ENCODE measurements at regions not wholly inside any gene's neighbourhood (a gene's known extent, or its start where the extent isn't known, plus 50 kb on each side); places are given as distances from the start of the nearest gene placed in this dataset.

DNA sequence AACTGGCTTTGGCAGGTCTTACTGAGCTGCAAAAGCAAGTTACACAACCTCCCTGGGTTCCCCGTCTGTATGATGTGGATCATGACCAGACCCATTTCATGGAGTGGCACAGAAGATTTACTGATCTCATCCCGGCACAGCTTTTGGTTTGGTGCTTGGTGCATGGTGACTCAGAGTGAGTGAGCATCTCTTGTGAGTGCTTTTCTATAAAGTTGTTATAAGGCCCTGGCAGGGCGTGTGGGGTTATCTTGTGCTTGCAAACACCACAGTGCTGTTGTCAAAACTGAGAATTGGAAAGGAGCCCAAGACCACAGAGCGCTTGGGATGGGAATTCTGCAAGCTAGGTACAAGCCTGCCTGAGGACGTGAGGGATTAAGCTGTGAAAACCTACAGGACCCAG, 425.2 kb downstream of the GADD45G start:
- TF ChIP-seq, protein P1, sequence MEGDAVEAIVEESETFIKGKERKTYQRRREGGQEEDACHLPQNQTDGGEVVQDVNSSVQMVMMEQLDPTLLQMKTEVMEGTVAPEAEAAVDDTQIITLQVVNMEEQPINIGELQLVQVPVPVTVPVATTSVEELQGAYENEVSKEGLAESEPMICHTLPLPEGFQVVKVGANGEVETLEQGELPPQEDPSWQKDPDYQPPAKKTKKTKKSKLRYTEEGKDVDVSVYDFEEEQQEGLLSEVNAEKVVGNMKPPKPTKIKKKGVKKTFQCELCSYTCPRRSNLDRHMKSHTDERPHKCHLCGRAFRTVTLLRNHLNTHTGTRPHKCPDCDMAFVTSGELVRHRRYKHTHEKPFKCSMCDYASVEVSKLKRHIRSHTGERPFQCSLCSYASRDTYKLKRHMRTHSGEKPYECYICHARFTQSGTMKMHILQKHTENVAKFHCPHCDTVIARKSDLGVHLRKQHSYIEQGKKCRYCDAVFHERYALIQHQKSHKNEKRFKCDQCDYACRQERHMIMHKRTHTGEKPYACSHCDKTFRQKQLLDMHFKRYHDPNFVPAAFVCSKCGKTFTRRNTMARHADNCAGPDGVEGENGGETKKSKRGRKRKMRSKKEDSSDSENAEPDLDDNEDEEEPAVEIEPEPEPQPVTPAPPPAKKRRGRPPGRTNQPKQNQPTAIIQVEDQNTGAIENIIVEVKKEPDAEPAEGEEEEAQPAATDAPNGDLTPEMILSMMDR (IDR thresholded peaks at IDR 0.05) = no peak
- TF ChIP-seq, protein P2, sequence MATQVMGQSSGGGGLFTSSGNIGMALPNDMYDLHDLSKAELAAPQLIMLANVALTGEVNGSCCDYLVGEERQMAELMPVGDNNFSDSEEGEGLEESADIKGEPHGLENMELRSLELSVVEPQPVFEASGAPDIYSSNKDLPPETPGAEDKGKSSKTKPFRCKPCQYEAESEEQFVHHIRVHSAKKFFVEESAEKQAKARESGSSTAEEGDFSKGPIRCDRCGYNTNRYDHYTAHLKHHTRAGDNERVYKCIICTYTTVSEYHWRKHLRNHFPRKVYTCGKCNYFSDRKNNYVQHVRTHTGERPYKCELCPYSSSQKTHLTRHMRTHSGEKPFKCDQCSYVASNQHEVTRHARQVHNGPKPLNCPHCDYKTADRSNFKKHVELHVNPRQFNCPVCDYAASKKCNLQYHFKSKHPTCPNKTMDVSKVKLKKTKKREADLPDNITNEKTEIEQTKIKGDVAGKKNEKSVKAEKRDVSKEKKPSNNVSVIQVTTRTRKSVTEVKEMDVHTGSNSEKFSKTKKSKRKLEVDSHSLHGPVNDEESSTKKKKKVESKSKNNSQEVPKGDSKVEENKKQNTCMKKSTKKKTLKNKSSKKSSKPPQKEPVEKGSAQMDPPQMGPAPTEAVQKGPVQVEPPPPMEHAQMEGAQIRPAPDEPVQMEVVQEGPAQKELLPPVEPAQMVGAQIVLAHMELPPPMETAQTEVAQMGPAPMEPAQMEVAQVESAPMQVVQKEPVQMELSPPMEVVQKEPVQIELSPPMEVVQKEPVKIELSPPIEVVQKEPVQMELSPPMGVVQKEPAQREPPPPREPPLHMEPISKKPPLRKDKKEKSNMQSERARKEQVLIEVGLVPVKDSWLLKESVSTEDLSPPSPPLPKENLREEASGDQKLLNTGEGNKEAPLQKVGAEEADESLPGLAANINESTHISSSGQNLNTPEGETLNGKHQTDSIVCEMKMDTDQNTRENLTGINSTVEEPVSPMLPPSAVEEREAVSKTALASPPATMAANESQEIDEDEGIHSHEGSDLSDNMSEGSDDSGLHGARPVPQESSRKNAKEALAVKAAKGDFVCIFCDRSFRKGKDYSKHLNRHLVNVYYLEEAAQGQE (IDR thresholded peaks at IDR 0.05; ENCODE audit: low read depth, low read length) = no peak
- TF ChIP-seq MEF2A (IDR thresholded peaks at IDR 0.05; ENCODE audit: borderline replicate concordance, low read depth) (no peak), POLR2AphosphoS5 (IDR thresholded peaks at IDR 0.05; ENCODE audit: low read depth, low read length) (no peak), GABPA (IDR thresholded peaks at IDR 0.05; ENCODE audit: low read depth) (no peak), NFIC (IDR thresholded peaks at IDR 0.05; ENCODE audit: borderline replicate concordance) (no peak), JUND (IDR thresholded peaks at IDR 0.05) (no peak), RXRA (IDR thresholded peaks at IDR 0.05; ENCODE audit: borderline replicate concordance, low read depth) (no peak), SIN3A (IDR thresholded peaks at IDR 0.05; ENCODE audit: borderline replicate concordance, low read depth, low read length) (no peak), RAD21 (IDR thresholded peaks at IDR 0.05; ENCODE audit: low read length) (no peak)

All from SK-N-SH (cell line).